ENCODE measurements at regions not wholly inside any gene's neighbourhood (a gene's known extent, or its start where the extent isn't known, plus 50 kb on each side); places are given as distances from the start of the nearest gene placed in this dataset.

DNA sequence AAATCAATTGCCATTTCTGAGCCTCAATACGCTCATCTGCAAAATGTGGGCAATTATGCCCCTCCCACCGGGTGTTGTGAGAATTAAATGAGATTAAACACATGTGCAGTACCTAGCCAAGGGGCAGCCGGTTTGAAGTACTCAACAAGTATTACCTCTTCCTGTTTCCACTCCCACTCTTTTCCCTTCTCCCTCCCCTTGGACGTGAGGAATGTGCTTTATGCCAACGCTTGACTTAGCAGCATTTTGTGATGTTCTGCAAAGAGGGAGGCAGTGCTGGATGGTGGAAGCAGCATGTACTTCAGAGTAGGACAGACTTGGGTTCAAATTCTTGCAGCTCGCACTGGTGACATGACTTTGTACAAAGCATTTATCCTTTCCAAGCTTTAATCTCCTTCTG, 306.0 kb downstream of the BUD13 start:
- no peak for DNase-seq

DNA sequence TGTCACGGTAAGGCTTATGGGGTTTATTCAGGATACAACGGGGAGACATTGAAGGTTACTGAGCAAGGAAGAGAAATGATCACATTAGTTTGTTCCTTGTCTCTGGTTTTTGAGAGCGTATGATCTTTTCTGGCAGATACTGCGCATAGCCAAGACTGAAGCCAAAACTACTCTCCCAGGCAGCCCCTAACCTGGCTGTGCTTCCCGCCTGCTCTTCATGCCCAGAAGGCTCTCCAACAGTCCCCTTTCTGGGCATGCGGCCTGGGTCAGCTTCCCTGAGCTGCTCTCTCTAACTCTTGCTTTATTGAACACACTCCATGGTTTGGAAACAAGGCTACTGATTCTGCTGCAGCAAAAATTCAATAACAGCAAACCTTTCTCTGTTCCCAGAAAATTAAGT, 306.6 kb downstream of the BUD13 start:
- DNase-seq, result no peak

DNA sequence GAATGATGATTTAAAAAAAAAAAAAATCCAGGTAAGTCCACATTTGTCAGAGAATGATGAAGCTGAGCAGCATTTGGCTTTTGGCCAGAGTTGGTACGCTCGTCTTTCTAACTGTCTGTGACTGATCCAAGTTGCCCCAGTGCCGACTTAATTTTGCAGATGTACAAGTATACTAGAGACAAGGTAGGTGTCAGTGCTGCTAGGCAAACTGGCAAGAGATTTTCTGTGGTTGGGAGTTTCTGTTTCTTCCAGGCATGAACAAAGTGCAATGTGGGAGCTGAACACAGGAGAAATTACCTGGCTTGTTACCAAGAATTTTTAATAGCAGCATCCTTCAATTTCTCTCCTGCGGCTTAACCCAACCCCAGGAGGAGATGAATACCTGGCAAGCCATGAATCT, 307.7 kb downstream of the BUD13 start:
- no peak for DNase-seq

DNA sequence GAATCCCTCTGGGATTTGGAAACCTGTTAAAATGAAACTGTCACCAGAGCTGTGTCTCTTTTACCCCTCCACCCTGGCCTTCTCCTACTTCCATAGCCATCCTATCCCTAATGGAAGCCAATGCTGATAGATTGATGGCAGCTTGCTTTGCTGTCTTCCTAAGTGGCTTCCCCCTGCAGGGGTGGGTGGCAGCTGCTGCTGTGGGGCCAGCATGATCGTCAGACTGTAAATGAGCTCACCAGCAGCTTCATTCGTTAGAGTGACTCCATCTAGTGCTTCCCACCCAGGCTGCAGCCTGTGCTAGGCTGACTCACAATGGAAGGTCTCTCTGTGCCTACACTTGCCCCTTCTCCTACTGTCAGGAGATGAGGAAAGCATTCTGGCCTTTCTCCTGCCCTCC, 311.0 kb downstream of the BUD13 start:
- DNase-seq, result no peak

DNA sequence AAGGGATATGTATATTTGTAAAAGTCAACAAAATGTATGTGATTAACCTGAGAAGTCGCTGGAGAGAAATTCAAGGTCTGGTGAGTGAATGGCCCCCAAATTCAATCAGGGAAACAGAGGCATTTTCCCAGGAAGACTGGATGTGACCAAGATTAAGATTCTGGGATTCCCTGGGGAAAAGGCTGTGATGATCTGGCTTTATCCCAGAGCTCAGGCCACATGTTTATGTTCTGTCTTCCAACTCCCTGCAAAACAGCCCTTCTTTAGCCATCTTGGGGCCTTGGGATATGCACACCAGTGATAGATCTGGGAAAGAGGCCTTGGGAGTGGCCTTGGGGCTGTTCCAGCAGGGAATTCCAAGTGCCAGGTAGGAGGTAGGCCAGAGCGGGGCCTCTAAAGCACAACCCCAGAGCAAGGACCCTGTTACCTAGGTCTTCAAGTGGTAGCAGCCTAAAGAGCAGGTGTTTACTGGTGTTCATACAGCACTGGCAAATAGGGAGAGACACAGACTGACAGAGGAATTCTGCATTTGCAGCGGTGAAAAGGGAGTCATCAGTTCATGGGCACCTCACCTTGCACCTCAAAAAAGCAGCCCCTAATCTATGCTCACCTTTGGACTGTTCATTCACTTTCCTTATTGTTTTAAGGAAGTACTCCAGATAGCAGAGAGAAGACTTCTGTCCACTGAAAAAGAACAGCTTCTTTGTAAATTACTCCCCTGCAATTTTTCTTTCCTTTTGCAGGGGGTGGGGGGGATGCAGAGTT, 312.4 kb downstream of the BUD13 start:
- no peak for DNase-seq

DNA sequence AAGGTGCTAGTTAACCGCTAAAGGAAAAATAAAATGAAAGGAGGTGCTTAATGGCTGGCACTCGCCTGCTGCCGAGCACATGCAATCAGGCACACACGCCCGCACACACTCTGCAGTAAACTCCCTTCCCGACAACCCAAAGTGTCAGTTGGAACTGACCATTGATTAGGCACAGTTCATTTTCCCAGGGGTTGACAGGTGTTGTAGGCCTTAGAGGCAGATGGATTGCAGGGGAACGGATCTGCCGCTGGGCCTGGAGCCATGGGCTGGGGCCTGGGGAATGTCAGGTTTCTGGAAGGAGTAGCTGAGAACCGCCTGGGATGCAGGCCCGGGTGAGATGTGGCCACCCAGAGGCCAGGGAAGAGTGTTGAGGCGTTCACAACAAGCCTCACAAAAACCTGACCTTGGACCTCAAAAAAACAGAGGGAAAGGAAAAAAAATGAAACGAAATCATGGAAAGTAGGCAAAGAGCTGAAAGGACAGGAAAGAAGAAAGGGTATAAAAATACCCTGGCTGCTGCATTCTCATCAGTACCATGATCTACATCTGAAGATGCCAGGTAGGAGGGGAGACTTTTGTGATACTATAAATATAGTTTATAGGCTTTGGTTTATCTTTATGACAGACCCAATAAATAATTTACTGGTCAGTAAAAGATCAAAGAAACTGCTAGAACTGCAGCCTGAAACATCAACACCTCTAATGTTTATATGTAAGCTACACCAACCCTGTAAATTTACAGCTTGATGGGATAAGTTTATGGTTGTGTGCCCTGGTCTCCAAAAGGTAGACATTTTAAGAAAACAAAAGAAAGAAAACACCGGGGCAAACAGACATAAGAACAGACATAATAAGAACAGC, 313.4 kb downstream of the BUD13 start:
- no peak for DNase-seq

DNA sequence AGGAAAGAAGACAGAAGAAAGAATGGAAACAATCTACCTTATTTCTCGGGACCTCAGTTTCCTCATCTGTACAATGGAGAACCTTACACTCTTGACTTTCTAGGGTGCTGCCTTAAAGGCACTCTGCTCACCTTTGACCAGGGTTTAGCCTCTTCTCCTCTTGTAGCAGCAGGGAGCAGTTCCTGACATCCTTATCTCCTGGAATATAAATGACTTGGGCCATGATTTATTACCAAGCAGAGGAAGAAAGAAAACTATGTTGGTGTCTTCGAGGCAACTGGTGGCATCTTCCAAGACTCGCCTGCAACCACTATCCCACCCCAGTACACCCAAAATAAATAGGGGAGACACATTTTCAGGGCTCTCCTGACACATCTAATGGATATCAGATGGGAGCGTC, 314.2 kb downstream of the BUD13 start:
- no peak for DNase-seq

DNA sequence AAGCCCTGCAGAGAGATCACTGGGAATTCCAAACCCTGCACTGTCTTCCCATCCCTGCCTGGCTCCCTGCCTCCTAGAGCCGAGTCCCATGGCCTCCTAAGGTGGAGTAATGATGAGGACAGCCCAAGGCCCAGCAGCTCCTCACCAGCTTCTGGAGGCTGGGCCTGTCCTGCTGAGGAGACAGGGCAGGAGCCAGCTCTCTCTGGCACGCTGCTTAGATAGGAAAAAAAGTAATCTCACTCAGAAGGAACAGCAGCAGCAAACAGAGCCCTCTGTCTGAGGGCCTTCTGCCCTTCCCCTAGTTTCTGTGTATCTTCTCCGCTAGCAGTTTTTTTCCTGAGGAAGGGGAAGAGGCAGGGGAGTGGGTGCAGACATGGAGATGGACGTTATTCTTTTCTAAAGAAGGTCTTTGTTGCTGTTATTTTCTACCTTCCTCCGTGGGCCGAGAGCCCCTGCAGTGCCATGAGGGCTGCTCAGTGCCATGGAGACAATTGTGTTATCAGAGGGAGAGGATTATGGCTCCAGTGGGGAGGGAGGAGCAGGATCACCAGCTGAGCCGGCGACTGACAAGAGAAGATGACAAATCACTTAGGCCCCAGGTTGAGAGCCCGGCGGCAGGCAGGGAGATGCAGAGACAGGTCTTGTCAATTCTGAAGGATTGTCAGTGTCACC, 315.3 kb downstream of the BUD13 start:
- no peak for DNase-seq

DNA sequence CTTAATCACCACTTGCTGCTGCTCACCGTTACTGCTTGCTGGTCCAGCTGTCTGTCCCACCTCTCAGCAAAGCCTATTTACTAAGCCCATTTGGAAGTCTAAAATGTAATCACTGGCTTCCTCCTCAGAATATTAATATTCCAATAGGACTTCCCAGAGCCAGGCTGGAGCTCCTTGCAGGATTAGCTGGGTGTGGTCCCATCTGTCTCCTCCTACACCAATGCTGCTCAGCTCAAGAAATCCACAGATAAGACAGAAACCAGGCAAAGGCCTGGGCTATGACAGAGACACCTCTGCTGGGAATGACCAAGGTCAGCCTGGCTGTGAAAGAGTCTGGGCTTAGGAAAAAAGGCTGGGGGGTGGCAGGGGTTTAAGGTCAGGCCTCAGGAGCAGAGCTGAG, 317.8 kb downstream of the BUD13 start:
- no peak for DNase-seq

DNA sequence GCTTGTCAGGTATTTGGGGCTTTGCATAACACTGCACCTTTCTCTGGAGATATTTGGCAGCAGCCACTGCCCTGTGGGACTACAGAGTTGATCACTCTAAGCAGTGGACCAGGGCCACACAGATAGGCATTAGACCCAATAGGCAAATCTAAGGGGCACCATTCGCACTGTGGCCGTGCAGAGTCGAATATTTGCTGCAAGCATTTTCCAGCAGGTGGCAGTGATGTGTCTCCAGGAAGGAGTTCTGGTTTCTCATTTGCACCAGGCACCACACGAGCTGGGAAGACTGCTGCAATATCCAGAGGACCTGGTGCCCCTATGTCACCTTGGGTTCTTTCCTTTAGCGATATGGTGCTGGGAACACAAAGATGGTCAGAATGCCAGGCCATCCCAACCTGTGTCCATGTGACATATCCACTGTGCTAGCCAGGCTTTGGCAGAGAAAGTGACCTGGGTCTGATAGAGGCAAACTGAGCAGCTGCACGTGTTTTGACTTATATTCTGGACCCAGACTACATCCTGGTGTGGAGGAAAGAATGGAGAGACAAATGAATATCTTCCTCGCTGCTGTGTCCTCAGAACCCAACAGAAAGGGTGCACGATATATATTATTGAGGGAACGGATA, 318.7 kb downstream of the BUD13 start:
- DNase-seq, result no peak

DNA sequence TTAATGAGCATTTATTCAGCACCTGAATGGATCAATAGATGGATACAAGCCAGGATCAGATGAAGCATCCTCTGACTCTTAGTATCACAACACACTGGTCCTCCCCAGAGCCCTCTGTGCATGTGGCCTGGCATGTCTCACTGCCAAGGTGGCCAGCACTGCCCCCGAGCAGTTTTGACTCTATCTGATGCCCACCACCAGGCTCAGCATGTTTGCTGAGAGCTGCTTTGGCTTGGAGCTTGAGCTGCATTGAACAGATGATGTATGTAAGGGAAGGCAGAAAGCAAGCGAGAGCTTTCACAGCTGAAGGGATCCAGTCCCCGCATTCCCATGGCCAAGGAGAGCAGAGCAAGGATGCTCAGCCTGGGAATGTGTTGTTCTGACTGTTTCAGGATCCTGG, 320.3 kb downstream of the BUD13 start:
- DNase-seq, result no peak

DNA sequence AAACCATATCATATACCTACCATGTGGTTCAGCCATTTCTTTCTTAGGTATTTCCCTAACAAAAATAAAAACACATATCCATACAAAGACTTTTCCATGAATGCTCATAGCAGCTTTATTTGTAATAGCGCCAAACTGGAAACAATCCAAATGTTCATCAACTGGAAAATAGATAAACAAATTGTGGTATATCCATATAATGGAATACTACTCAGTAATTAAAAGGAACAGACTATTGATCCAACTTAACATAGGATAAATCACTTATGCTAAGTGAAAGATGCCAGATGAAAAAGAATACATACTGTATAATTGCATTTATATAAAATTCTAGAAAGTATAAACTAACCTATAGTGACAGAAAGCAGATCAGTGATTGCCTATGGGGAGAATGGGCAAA, 323.3 kb downstream of the BUD13 start:
- DNase-seq, result no peak

DNA sequence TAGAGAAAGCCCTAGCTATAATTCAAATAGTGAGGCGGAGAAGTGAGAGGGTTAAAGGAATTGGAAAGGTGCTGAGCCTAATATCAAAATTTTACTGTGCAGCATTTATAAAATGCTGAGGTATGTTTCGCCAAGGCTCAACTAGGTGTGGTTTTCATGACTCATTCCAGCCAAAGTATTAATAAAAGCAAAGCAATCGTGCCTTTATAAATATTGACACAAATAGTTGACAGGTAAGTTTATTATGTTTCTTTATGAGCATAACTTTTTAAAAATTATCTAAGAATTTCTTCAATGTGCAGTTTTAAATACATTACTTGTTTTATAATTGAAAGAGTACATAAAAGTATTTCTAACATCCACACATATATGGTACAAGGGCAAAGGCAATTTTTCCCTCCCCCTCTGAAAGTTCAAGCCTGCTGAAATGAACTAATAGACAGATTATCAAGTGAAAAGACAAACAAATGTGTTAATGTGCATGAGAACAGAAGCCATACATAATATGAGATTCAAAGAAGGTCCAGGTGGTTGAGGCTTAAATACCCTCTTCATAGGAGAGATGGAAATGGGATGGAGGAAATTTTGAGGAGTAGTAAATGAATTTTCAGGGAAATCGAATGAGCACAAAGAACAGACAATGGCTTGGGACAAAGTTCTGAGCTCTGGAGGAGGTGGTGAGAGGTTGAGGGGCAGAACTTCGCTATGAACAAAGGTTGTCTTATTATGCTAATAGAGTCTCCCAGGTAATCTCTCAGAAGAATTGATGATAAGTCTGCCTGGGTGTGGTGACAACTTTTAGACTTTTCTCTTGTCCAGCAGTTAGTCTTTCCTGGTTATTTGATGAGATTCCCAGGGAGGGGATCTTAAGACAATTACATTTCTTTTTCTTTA, 326.5 kb downstream of the BUD13 start:
- no peak for DNase-seq

DNA sequence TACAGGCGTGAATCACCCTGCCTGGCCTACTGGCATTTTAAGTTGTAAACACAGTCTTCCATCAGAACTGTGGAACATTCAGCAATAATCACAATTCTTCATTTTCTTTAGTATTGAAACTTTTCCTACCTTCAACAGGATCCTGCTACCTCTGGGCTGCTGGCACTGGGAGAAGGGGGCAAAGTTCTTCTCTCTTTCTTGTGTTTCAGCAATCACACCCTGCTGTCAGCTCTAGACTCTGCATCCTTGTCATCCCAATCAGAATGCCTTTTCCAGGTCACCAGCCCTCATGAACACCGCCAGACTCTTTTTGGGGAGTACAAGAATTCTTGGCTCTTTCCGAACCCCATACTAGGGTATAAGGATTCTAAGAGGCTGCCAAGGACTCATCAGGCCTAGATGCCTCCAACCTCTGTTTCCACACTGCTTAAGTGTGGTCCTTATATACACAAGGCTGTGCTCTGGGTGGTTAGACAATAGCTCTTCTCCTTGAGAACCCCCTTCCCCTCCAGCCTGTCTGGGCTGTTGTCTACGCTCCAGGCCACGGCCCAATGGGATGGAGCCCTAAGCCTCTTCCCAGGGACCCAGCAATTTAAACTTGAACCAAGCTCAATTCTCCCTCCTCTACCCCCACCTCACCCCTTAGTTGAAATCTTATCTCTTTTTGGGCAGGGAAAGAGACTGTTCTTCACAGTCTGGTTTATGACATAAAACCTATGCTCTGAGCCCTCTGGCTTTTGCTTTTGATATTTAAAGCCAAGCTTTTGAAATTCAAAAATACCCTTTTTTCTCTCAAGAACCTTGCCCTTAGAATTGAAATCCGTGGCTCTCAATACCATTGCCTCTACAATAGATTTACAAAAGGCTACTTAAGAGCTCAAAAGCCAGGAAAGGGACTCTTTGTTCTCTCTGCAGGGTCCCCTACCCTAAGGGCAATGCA, 327.4 kb downstream of the BUD13 start:
- DNase-seq, result no peak

DNA sequence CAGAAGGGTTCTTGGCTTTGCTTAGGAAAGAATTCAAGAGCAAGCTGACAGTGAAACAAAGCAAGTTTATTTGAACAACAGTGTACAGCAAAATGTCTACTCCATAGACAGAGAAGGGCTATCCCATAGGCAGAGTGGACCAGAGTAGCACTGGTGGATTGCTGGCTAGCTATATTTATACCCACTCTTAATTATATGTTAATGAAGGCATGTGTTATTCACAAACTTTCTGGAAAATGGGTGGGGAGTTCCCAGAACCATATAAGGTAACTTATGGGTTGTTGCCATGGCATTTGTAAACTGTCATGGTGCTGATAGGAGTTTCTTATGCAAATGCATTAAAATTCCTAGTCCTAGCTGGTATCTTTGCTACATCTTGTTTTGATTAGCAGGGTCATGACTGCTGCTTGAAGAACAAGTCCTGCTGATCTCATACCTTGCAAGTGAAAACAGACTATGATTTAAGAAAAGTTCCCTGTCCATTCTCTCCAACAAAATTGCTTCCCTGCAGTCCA, 330.5 kb downstream of the BUD13 start:
- no peak for DNase-seq

DNA sequence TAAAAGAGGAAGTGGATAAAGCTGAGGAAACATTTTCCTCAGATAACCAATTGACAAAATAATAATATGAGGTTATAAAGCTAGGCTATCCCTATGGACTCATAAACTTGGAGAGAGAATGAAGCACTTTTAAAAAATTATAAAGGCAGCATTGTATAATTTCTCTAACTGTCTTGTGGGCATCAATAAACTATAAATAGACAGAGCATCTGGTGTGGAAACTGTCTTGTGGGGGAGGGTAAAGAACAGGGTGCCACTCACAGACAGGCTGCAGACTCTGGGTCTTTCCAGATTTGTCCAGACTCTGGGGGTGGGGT, 333.5 kb downstream of the BUD13 start:
- DNase-seq, result no peak

DNA sequence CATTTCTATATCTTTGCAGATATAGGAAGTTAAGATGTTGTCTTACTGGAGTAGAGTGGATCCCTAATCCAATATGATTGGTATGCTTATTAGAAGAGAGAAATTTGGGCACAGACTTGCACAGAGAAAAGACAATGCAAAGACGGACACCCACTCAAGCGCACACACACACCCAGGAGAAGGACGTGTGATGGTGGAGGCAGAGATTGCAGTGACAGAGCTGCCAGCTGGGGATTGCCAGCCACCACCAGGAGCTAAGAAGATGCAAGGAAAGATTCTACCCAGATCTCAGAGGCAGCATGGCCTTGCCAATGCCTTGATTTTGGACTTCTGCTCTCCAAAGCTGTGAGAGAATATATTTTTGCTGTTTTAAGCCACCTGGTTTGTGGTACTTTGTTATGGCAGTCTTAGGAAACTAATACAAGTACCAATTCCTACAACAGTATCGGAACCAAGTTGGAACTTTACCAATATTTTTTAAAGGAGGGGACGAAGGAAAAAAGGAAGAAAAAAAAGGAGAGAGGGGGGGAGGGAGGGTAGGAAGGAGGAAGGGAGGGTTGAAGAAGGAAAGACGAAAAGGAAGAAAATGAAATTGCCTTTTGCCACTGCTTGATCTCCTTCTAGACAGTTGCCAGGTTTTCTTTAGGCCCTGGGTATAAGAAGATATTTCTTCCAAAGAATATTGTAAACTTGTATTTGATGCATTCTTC, 334.0 kb downstream of the BUD13 start:
- no peak for DNase-seq

DNA sequence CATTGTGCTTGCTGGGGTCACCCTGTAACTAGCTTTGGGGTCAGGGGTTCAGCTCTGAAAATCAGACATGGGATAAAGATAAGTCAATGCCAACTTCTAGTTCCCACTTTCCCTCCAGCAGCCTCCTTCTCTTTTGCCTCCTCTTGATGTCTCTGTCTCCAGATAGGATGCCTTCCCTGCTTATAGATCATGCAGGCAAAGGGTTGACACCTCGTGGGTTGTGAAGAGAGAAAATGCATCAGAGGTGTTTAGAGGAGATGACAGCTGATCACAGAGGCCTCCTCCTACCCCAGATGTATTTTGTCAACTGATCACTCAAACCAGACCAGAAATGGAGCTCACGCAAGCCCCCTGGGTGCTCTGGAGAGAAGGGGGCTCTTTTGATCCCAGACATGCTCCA, 337.8 kb downstream of the BUD13 start:
- no peak for DNase-seq

DNA sequence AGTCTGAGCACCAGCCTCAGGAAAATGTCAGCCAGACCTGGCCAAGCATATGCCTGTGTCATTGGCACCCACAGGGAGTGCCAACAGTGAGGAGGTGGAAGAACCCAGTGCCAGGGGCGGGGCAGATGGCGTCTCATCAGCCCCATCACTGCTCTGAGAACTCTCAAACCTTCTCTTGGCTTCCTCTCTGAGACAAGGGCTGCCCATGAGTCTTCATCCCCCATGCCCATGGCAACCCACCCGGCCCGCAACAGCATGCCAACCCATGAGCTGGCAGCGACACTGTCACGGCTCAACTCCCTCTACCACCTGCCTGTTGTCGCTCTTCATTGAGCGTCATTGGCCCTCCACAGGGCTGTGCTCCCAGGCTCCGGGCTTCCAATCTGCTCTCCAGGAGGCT, 340.5 kb downstream of the BUD13 start:
- DNase-seq, result no peak

DNA sequence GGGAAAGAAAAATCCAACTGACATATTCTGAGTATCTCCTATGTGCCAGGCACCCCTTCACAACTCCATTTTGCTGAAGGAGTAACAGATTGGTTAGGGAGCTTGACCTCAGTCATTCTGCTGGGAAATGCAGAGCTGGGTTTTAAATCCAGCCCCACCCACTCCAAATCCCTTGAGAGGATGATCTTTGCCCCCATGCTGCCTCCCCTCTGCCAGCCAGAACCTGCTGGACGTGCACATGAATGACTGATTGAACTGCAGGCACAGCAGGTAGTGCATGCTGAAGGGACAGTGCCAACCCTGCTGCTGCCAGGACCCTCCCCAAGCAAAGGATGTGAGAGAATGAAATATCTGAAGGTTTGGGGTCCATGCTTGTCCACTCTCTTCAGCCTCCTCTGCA, 340.9 kb downstream of the BUD13 start:
- no peak for DNase-seq

DNA sequence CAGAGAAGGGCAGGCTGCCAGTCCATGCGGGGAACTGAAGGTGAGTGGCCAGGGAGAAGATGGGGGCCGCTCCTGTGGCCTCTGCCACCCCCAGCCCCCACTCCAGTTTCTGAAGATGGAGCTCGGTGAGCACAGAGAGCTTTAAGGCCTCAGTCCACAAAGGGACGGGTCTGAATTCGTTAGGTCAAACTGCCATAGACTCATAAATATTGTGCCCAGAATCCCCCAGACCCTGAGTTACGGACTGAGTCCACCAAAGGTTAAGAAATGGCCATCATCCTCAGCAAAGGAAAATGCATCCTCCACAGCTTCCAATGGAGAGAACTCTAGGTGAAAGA, 344.2 kb downstream of the BUD13 start:
- DNase-seq, result no peak
